K562 (cell line): ENCODE measurements at regions not wholly inside any gene's neighbourhood (a gene's known extent, or its start where the extent isn't known, plus 50 kb on each side); places are given as distances from the start of the nearest gene placed in this dataset.

Experiments
- CBX1 ChIP-seq: sonication (generic); IDR thresholded peaks from 2 replicates; pipeline ENCODE4 v1.6.1; 2016; ENCODE audit warnings: antibody characterized with exemption, low read depth, mild to moderate bottlenecking
- FOXK1 ChIP-seq: sonication (generic); formaldehyde crosslinking; IDR thresholded peaks from 2 replicates; pipeline ENCODE4 v1.8.0; 2022; ENCODE audit warnings: missing genetic modification reagents, mild to moderate bottlenecking, borderline replicate concordance
- HMG20B ChIP-seq: fragments of 250-450 bp; sonication (Bioruptor Pico); IDR thresholded peaks from 2 replicates; pipeline ENCODE4 v1.5.0; 2021; ENCODE audit warnings: mild to moderate bottlenecking
- POLR2AphosphoS5 ChIP-seq: IDR thresholded peaks from 2 replicates; pipeline ENCODE4 v1.6.1; 2011; ENCODE audit warnings: mild to moderate bottlenecking, low read depth, low read length, moderate library complexity; ENCODE audit not compliant: control insufficient read depth, insufficient read depth
- RAD51 ChIP-seq: fragments of 450-650 bp; IDR thresholded peaks from 2 replicates; pipeline ENCODE4 v1.7.1; 2016; ENCODE audit warnings: low read depth, mild to moderate bottlenecking, borderline replicate concordance
- SP2 ChIP-seq: IDR thresholded peaks from 2 replicates; pipeline ENCODE4 v1.6.1; 2011; ENCODE audit warnings: mild to moderate bottlenecking, low read depth, low read length, moderate library complexity; ENCODE audit not compliant: poor library complexity, severe bottlenecking; ENCODE audit errors: extremely low read depth
- SRSF1 ChIP-seq: fragments of 200-400 bp; formaldehyde crosslinking; IDR thresholded peaks from 2 replicates; pipeline ENCODE4 v1.6.1; 2017; ENCODE audit warnings: mild to moderate bottlenecking, low read depth, low read length, moderate library complexity
- ZFP30 ChIP-seq: fragments of 250-450 bp; sonication (Bioruptor Pico); IDR thresholded peaks from 2 replicates; pipeline ENCODE4 v1.8.0; 2022; ENCODE audit warnings: moderate library complexity, mild to moderate bottlenecking, inconsistent platforms, borderline replicate concordance
- TF ChIP-seq, protein P1 (sequence below): sonication (generic); formaldehyde crosslinking; IDR thresholded peaks from 2 replicates; pipeline ENCODE4 v1.8.1; 2023; ENCODE audit warnings: mild to moderate bottlenecking, missing genetic modification reagents
- TF ChIP-seq, protein P2 (sequence below), 3 experiments: IDR thresholded peaks in 2 of 3; conservative IDR thresholded peaks in 1 of 3; 2 replicates each; pipeline ENCODE4 v1.5.1; 2011 to 2012; ENCODE audit warnings: low read length in 3 of 3, mild to moderate bottlenecking in 3 of 3, control low read depth in 2 of 3, improper control_type of control experiment in 1 of 3, inconsistent platforms in 1 of 3, low read depth in 1 of 3, mixed read lengths in 1 of 3, moderate library complexity in 1 of 3; ENCODE audit not compliant: insufficient read depth in 2 of 3

DNA sequence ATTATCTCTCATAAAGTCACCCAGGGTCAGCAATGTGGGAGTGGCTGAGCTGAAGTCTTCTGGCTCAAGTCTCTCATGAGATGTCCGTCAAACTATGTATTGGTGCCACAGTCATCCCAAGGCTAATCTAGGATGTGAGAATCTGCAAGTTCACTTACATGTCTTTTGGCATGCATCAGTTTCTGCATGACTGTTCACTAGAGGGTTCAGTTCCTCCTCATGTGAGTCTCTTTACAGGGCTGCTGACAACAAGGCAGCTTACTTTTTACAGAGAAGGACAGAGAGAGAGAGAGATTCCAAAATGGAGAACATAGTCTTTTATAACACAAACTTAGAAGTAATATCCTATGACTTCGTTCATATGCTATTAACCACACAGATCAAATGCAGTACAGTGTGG is 328.8 kb upstream of the SLITRK1 start:
- TF ChIP-seq SRSF1 (no peak), ZFP30 (no peak), RAD51 (no peak), SP2 (no peak), CBX1 (no peak), HMG20B (CRISPR knock-in tag) (no peak), FOXK1 (CRISPR knock-in tag) (no peak), POLR2AphosphoS5 (no peak)
- TF ChIP-seq, protein P1, sequence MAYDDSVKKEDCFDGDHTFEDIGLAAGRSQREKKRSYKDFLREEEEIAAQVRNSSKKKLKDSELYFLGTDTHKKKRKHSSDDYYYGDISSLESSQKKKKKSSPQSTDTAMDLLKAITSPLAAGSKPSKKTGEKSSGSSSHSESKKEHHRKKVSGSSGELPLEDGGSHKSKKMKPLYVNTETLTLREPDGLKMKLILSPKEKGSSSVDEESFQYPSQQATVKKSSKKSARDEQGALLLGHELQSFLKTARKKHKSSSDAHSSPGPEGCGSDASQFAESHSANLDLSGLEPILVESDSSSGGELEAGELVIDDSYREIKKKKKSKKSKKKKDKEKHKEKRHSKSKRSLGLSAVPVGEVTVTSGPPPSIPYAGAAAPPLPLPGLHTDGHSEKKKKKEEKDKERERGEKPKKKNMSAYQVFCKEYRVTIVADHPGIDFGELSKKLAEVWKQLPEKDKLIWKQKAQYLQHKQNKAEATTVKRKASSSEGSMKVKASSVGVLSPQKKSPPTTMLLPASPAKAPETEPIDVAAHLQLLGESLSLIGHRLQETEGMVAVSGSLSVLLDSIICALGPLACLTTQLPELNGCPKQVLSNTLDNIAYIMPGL (CRISPR knock-in tag), result no peak
- TF ChIP-seq, protein P2, sequence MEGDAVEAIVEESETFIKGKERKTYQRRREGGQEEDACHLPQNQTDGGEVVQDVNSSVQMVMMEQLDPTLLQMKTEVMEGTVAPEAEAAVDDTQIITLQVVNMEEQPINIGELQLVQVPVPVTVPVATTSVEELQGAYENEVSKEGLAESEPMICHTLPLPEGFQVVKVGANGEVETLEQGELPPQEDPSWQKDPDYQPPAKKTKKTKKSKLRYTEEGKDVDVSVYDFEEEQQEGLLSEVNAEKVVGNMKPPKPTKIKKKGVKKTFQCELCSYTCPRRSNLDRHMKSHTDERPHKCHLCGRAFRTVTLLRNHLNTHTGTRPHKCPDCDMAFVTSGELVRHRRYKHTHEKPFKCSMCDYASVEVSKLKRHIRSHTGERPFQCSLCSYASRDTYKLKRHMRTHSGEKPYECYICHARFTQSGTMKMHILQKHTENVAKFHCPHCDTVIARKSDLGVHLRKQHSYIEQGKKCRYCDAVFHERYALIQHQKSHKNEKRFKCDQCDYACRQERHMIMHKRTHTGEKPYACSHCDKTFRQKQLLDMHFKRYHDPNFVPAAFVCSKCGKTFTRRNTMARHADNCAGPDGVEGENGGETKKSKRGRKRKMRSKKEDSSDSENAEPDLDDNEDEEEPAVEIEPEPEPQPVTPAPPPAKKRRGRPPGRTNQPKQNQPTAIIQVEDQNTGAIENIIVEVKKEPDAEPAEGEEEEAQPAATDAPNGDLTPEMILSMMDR (IDR thresholded peaks at IDR 0.05 in 2 of 3, conservative IDR thresholded peaks at IDR 0.05 in 1 of 3; ENCODE audit: insufficient read depth in 2 of 3, low read depth in 1 of 3, low read length in 3 of 3), result no peak
